ENCODE measurements at regions not wholly inside any gene's neighbourhood (a gene's known extent, or its start where the extent isn't known, plus 50 kb on each side); places are given as distances from the start of the nearest gene placed in this dataset.
"Not testable (repeated sequence)": the region's sequence is repeated elsewhere in the genome, so short reads cannot be mapped to it uniquely, and the experiment has no call there.

DNA sequence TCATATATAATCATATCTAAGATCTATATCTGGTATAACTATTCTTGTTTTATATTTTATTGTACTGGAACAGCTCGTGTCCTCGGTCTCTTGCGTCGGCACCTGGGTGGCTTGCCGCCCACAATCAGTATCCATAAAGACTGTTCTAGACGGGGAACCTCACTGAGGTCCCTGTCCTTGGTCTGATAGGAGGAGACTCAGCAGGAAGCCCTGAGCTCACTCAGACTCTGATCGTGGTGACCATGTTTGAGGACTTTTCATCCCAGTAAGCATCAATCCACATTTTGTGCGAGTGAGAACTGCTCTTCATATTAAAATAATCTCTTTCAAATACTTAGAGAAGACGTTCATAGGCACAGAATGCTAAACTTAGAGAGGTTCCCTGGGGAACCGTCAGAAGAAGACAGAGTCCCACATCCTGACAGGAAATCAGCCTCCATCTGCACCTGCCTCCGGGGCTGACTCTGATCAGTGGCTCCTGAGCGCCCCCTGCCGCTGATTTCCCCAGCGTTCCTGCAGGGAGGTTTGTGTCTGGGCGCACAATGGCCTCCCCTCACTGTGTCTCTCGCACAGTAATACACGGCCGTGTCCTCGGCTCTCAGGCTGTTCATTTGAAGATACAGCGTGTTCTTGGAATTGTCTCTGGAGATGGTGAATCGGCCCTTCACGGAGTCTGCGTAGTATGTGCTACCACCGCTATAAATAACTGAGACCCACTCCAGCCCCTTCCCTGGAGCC, 1065.9 kb downstream of the TMEM121 start:
- TF ChIP-seq, protein P1, sequence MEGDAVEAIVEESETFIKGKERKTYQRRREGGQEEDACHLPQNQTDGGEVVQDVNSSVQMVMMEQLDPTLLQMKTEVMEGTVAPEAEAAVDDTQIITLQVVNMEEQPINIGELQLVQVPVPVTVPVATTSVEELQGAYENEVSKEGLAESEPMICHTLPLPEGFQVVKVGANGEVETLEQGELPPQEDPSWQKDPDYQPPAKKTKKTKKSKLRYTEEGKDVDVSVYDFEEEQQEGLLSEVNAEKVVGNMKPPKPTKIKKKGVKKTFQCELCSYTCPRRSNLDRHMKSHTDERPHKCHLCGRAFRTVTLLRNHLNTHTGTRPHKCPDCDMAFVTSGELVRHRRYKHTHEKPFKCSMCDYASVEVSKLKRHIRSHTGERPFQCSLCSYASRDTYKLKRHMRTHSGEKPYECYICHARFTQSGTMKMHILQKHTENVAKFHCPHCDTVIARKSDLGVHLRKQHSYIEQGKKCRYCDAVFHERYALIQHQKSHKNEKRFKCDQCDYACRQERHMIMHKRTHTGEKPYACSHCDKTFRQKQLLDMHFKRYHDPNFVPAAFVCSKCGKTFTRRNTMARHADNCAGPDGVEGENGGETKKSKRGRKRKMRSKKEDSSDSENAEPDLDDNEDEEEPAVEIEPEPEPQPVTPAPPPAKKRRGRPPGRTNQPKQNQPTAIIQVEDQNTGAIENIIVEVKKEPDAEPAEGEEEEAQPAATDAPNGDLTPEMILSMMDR (IDR thresholded peaks at IDR 0.05), result not testable (repeated sequence)
- not testable (repeated sequence) for TF ChIP-seq POLR2AphosphoS5, EP300 (IDR thresholded peaks at IDR 0.05)

Data from stomach (tissue), 4 donors.